GM12875 (cell line): ENCODE measurements at regions not wholly inside any gene's neighbourhood (a gene's known extent, or its start where the extent isn't known, plus 50 kb on each side); places are given as distances from the start of the nearest gene placed in this dataset.

Experiments used
- H3K4me3 ChIP-seq: one replicate; pipeline ENCODE4 v1.5.1; 2011; ENCODE audit warnings: low read depth, low read length, control low read depth
- CTCF ChIP-seq: IDR thresholded peaks from 2 replicates; pipeline ENCODE4 v1.5.1; 2011; ENCODE audit warnings: low read depth, mild to moderate bottlenecking, control low read depth, inconsistent platforms, low read length, moderate library complexity, borderline replicate concordance; ENCODE audit not compliant: insufficient read depth

GRCh38 chr18:66792466-66792865 lies 188.6 kb upstream of the CDH19 start:
- TF ChIP-seq CTCF: no peak
- no peak overlapping the region for H3K4me3 ChIP-seq

GRCh38 chr18:66780609-66781008 lies 176.7 kb upstream of the CDH19 start:
- no peak for TF ChIP-seq CTCF
- H3K4me3 ChIP-seq: no peak overlapping the region

GRCh38 chr18:66778048-66778447 lies 174.2 kb upstream of the CDH19 start:
- H3K4me3 ChIP-seq: no peak overlapping the region
- TF ChIP-seq CTCF: no peak

- no peak for TF ChIP-seq CTCF
These were observed 165.5 kb upstream of the CDH19 start for GRCh38 chr18:66769375-66769774.

GRCh38 chr18:66764230-66764629 lies 160.3 kb upstream of the CDH19 start:
- TF ChIP-seq CTCF: no peak
- no peak overlapping the region for H3K4me3 ChIP-seq

More at GRCh38 chr18:66769375-66769774, 165.5 kb upstream of the CDH19 start:
- no peak overlapping the region for H3K4me3 ChIP-seq

- TF ChIP-seq CTCF: no peak
- H3K4me3 ChIP-seq: no peak overlapping the region
These were observed 157.3 kb upstream of the CDH19 start for GRCh38 chr18:66761166-66761565.

- no peak for TF ChIP-seq CTCF
- H3K4me3 ChIP-seq: no peak overlapping the region
These were observed 156.7 kb upstream of the CDH19 start for GRCh38 chr18:66760559-66760958.
